RWPE2 (cell line): ENCODE measurements at regions not wholly inside any gene's neighbourhood (a gene's known extent, or its start where the extent isn't known, plus 50 kb on each side); places are given as distances from the start of the nearest gene placed in this dataset.

ENCODE experiments used
- ATAC-seq: fragments of 200-7000 bp; cut with Tn5 transposase; 3 replicates; pipeline ENCODE4 v1.9.1; 2021; ENCODE audit warnings: low read depth
- DNase-seq: peaks from one replicate; pipeline ENCODE4 v3.0.0-alpha.2; 2020; ENCODE audit warnings: low spot score
- H3K27ac ChIP-seq: fragments of 450-650 bp; 2 replicates; pipeline ENCODE4 v1.5.1; 2017; ENCODE audit warnings: mild to moderate bottlenecking; ENCODE audit not compliant: poor library complexity, severe bottlenecking
- H3K27me3 ChIP-seq: fragments of 250-450 bp; sonication (Bioruptor Pico); 2 replicates; pipeline ENCODE4 v1.5.1; 2021; ENCODE audit warnings: mild to moderate bottlenecking, moderate library complexity; ENCODE audit not compliant: insufficient read depth, poor library complexity, severe bottlenecking
- H3K36me3 ChIP-seq: fragments of 250-450 bp; sonication (Bioruptor Pico); 2 replicates; pipeline ENCODE4 v1.5.1; 2020; ENCODE audit warnings: low read depth, mild to moderate bottlenecking, moderate library complexity
- H3K4me1 ChIP-seq: fragments of 250-450 bp; sonication (Bioruptor Pico); 2 replicates; pipeline ENCODE4 v1.5.1; 2021; ENCODE audit warnings: mild to moderate bottlenecking, moderate library complexity; ENCODE audit not compliant: insufficient read depth, poor library complexity, severe bottlenecking
- H3K4me3 ChIP-seq: fragments of 250-450 bp; sonication (Bioruptor Pico); 2 replicates; pipeline ENCODE4 v1.5.1; 2021; ENCODE audit warnings: mild to moderate bottlenecking, moderate library complexity; ENCODE audit not compliant: severe bottlenecking
- H3K9me3 ChIP-seq: fragments of 250-450 bp; sonication (Bioruptor Pico); 2 replicates; pipeline ENCODE4 v1.5.1; 2021; ENCODE audit warnings: mild to moderate bottlenecking, moderate library complexity; ENCODE audit not compliant: severe bottlenecking
- TF ChIP-seq, protein P1 (sequence below): fragments of 450-650 bp; IDR thresholded peaks from one replicate; pipeline ENCODE4 v1.5.1; 2017; ENCODE audit warnings: mild to moderate bottlenecking, moderate library complexity; ENCODE audit not compliant: poor library complexity, severe bottlenecking

GRCh38 chr5:35362772-35363171 is 132.5 kb upstream of the PRLR start:
- no peak overlapping the region for H3K27ac ChIP-seq
- peaks cover 3% of the 10 kb centered on the region for H3K27me3 ChIP-seq
- TF ChIP-seq, protein P1, sequence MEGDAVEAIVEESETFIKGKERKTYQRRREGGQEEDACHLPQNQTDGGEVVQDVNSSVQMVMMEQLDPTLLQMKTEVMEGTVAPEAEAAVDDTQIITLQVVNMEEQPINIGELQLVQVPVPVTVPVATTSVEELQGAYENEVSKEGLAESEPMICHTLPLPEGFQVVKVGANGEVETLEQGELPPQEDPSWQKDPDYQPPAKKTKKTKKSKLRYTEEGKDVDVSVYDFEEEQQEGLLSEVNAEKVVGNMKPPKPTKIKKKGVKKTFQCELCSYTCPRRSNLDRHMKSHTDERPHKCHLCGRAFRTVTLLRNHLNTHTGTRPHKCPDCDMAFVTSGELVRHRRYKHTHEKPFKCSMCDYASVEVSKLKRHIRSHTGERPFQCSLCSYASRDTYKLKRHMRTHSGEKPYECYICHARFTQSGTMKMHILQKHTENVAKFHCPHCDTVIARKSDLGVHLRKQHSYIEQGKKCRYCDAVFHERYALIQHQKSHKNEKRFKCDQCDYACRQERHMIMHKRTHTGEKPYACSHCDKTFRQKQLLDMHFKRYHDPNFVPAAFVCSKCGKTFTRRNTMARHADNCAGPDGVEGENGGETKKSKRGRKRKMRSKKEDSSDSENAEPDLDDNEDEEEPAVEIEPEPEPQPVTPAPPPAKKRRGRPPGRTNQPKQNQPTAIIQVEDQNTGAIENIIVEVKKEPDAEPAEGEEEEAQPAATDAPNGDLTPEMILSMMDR, result no peak
- no peak overlapping the region for H3K4me3 ChIP-seq
- no peaks in the 10 kb centered on the region for H3K36me3 ChIP-seq
- H3K4me1 ChIP-seq, result no peaks in the 10 kb centered on the region
- DNase-seq (no peak), ATAC-seq (no peak)
- H3K9me3 ChIP-seq, result no peaks in the 10 kb centered on the region

GRCh38 chr5:35360671-35361070 is 130.4 kb upstream of the PRLR start:
- Histone ChIP-seq H3K27me3 (peaks cover 3% of the 10 kb centered on the region), H3K4me3 (no peak overlapping the region), H3K9me3 (no peaks in the 10 kb centered on the region), H3K27ac (no peak overlapping the region), H3K4me1 (no peaks in the 10 kb centered on the region), H3K36me3 (no peaks in the 10 kb centered on the region)
- DNase-seq (no peak), ATAC-seq (no peak)
- TF ChIP-seq, protein P1, result no peak

GRCh38 chr5:35359859-35360258 is 129.6 kb upstream of the PRLR start:
- ATAC-seq (no peak), DNase-seq (no peak)
- H3K9me3 ChIP-seq, result no peaks in the 10 kb centered on the region
- H3K4me1 ChIP-seq, result no peaks in the 10 kb centered on the region
- peaks cover 3% of the 10 kb centered on the region for H3K27me3 ChIP-seq
- no peak overlapping the region for H3K27ac ChIP-seq
- TF ChIP-seq, protein P1, result no peak
- H3K36me3 ChIP-seq, result no peaks in the 10 kb centered on the region
- H3K4me3 ChIP-seq, result no peak overlapping the region

DNA sequence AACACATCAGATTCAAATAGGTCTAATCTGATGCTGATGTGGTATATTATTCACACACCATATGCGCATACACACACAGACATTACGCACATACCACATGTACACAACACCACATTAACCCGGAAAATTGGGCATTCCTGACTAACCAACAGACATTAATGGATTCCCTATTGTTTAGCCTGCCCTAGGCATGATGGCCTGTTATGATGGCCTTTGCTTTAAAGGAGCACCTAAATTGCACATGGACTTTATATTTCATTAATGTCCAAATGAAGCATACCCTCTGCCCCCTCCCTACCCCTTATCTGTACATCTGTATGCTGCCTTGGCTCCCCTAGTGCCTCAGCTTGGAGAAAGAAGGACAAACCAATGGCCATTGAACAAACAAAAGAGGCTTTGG is 127.7 kb upstream of the PRLR start:
- H3K27ac ChIP-seq, result no peak overlapping the region
- no peaks in the 10 kb centered on the region for H3K36me3 ChIP-seq
- H3K9me3 ChIP-seq, result no peaks in the 10 kb centered on the region
- no peaks in the 10 kb centered on the region for H3K4me1 ChIP-seq
- ATAC-seq (no peak), DNase-seq (no peak)
- no peak overlapping the region for H3K4me3 ChIP-seq
- TF ChIP-seq, protein P1, result no peak
- peaks cover 3% of the 10 kb centered on the region for H3K27me3 ChIP-seq

DNA sequence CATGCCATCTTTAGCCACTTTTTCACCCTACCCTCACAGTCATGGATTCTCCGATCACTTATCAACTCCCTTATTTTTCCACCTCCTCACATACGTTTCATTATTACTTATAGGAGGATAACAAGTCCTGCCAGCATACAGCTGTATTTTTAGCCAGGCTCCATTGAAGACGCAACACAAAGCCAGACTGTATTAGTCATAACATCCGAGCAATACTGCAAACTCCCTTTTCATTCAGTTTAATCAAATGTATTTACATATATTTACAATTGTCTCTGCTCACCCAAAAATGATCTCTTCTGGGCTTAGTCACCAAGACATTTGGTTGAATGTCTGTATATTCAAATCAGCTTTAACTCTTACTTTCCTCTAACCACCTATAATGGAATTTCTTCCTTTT is 126.4 kb upstream of the PRLR start:
- Histone ChIP-seq H3K27ac (no peak overlapping the region), H3K4me1 (no peaks in the 10 kb centered on the region), H3K9me3 (no peaks in the 10 kb centered on the region), H3K36me3 (no peaks in the 10 kb centered on the region), H3K4me3 (no peak overlapping the region), H3K27me3 (peaks cover 3% of the 10 kb centered on the region)
- TF ChIP-seq, protein P1, result no peak
- ATAC-seq (no peak), DNase-seq (no peak)
